Tibial nerve (tissue), 4 donors: ENCODE measurements at regions not wholly inside any gene's neighbourhood (a gene's known extent, or its start where the extent isn't known, plus 50 kb on each side); places are given as distances from the start of the nearest gene placed in this dataset.

Source experiments
- CTCF ChIP-seq, 5 experiments: fragments of 200-600 bp in 3 of 5; fragments of 450-650 bp in 2 of 5; sonication (generic) in 3 of 5; IDR thresholded peaks; one replicate each; pipeline ENCODE4 v1.5.1; 2016 to 2019; ENCODE audit warnings: antibody characterized with exemption in 5 of 5, mild to moderate bottlenecking in 3 of 5, moderate library complexity in 2 of 5
- EP300 ChIP-seq, 2 donors: sonication (generic); formaldehyde crosslinking; IDR thresholded peaks; one replicate each; pipeline ENCODE4 v1.6.1; 2017; ENCODE audit warnings: antibody characterized with exemption in 2 of 2, mild to moderate bottlenecking in 1 of 2
- POLR2A ChIP-seq, 2 donors: fragments of 450-650 bp; IDR thresholded peaks; one replicate each; pipeline ENCODE4 v1.6.1; 2017; ENCODE audit warnings: antibody characterized with exemption in 2 of 2, mild to moderate bottlenecking in 2 of 2, moderate library complexity in 2 of 2

DNA sequence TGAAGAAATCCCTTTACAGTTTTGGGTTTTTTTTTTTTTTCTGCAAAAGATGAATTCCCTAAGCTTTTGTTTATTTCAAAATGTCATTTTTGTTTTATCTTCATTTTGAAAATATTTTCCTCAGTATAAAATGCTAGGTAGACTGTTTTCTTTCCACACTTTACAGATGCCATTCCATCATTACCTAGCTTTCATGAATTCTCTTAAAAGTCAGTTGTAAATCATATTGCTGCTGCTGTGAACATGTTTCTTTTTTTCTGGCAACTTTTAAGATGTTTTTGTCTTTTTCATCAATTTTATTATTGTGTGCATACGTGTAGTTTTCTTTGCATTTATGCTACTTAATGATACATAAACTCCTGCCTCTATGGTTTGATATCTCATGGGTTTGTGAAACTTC lies 168.3 kb downstream of the FAXC start:
- no peak for TF ChIP-seq CTCF (IDR thresholded peaks at IDR 0.05)
- TF ChIP-seq POLR2A (IDR thresholded peaks at IDR 0.05) = no peak
- no peak for TF ChIP-seq EP300 (IDR thresholded peaks at IDR 0.05)
